Liver (tissue), 8 donors: ENCODE measurements at regions not wholly inside any gene's neighbourhood (a gene's known extent, or its start where the extent isn't known, plus 50 kb on each side); places are given as distances from the start of the nearest gene placed in this dataset.

Experiments
- DNase-seq: peaks from one replicate; pipeline ENCODE4 v3.0.0-alpha.2; 2017; ENCODE audit warnings: low spot score
- H3K27ac ChIP-seq, 2 donors: one replicate each; pipeline ENCODE4 v1.7.0; 2013; ENCODE audit warnings: inconsistent platforms in 2 of 2, low read length in 2 of 2, control low read depth in 1 of 2, low read depth in 1 of 2, mild to moderate bottlenecking in 1 of 2
- H3K27me3 ChIP-seq, 4 donors: one replicate each; pipeline versions ENCODE4 v1.6.1 to v1.7.0; 2013; ENCODE audit warnings: low read length in 3 of 4, inconsistent platforms in 1 of 4, mild to moderate bottlenecking in 1 of 4, moderate library complexity in 1 of 4; ENCODE audit not compliant: control insufficient read depth in 4 of 4, insufficient read depth in 4 of 4
- H3K36me3 ChIP-seq, 4 donors: one replicate each; pipeline versions ENCODE4 v1.6.1 to v1.7.0; 2013; ENCODE audit warnings: low read length in 3 of 4, mild to moderate bottlenecking in 3 of 4, low read depth in 1 of 4, moderate library complexity in 1 of 4; ENCODE audit not compliant: control insufficient read depth in 4 of 4, insufficient read depth in 3 of 4
- H3K4me1 ChIP-seq, 4 donors: one replicate each; pipeline versions ENCODE4 v1.6.1 to v1.7.0; 2013; ENCODE audit warnings: low read length in 3 of 4, mild to moderate bottlenecking in 3 of 4, moderate library complexity in 1 of 4; ENCODE audit not compliant: control insufficient read depth in 4 of 4, insufficient read depth in 4 of 4
- H3K4me3 ChIP-seq, 3 donors: one replicate each; pipeline versions ENCODE4 v1.6.1 to v1.7.0; 2013; ENCODE audit warnings: low read length in 3 of 3, control low read depth in 1 of 3, low read depth in 1 of 3, mild to moderate bottlenecking in 1 of 3
- H3K9ac ChIP-seq, 2 donors: one replicate each; pipeline ENCODE4 v1.7.0; 2013; ENCODE audit warnings: low read length in 2 of 2, mild to moderate bottlenecking in 2 of 2, moderate library complexity in 2 of 2, control low read depth in 1 of 2, low read depth in 1 of 2
- H3K9me3 ChIP-seq, 4 donors: one replicate each; pipeline versions ENCODE4 v1.6.1 to v1.7.0; 2013; ENCODE audit warnings: low read length in 3 of 4; ENCODE audit not compliant: control insufficient read depth in 4 of 4
- ATF3 ChIP-seq: IDR thresholded peaks from 2 replicates; pipeline ENCODE4 v1.6.1; 2016; ENCODE audit warnings: antibody characterized with exemption
- CTCF ChIP-seq: fragments of 150-350 bp; IDR thresholded peaks from 2 replicates; pipeline ENCODE4 v1.5.1; 2017; ENCODE audit warnings: improper control_type of control experiment, low read depth, low read length; ENCODE audit not compliant: missing input control
- EGR1 ChIP-seq, 2 donors: IDR thresholded peaks; 2 replicates each; pipeline ENCODE4 v1.6.1; 2016 to 2018; ENCODE audit warnings: antibody characterized with exemption in 2 of 2, low read depth in 2 of 2
- FOXA1 ChIP-seq: IDR thresholded peaks from 2 replicates; pipeline ENCODE4 v1.6.1; 2016; ENCODE audit warnings: antibody characterized with exemption
- FOXA2 ChIP-seq: IDR thresholded peaks from 2 replicates; pipeline ENCODE4 v1.6.1; 2016; ENCODE audit warnings: antibody characterized with exemption
- GABPA ChIP-seq, 2 donors: IDR thresholded peaks in 1 of 2; conservative IDR thresholded peaks in 1 of 2; 2 replicates each; pipeline ENCODE4 v1.6.1; 2016; ENCODE audit warnings: antibody characterized with exemption in 2 of 2, mild to moderate bottlenecking in 1 of 2, moderate library complexity in 1 of 2
- HNF4A ChIP-seq, 2 donors: conservative IDR thresholded peaks; 2 replicates each; pipeline ENCODE4 v1.6.1; 2016; ENCODE audit warnings: antibody characterized with exemption in 2 of 2, mild to moderate bottlenecking in 2 of 2
- HNF4G ChIP-seq: IDR thresholded peaks from 2 replicates; pipeline ENCODE4 v1.6.1; 2016; ENCODE audit warnings: antibody characterized with exemption
- JUND ChIP-seq, 2 donors: IDR thresholded peaks; 2 replicates each; pipeline ENCODE4 v1.6.1; 2016; ENCODE audit warnings: antibody characterized with exemption in 2 of 2
- MAX ChIP-seq: IDR thresholded peaks from 2 replicates; pipeline ENCODE4 v1.6.1; 2016; ENCODE audit warnings: antibody characterized with exemption
- NR2F2 ChIP-seq: IDR thresholded peaks from 2 replicates; pipeline ENCODE4 v1.6.1; 2016; ENCODE audit warnings: antibody characterized with exemption
- RAD21 ChIP-seq, 2 donors: IDR thresholded peaks; 2 replicates each; pipeline ENCODE4 v1.6.1; 2016; ENCODE audit warnings: antibody characterized with exemption in 2 of 2, mild to moderate bottlenecking in 2 of 2
- REST ChIP-seq: IDR thresholded peaks from 2 replicates; pipeline ENCODE4 v1.6.1; 2016; ENCODE audit warnings: antibody characterized with exemption, mild to moderate bottlenecking
- RXRA ChIP-seq, 2 donors: IDR thresholded peaks; 2 replicates each; pipeline ENCODE4 v1.6.1; 2017 to 2018; ENCODE audit warnings: antibody characterized with exemption in 2 of 2, mild to moderate bottlenecking in 1 of 2
- SP1 ChIP-seq: IDR thresholded peaks from 2 replicates; pipeline ENCODE4 v1.6.1; 2018; ENCODE audit warnings: antibody characterized with exemption, mild to moderate bottlenecking
- TAF1 ChIP-seq: conservative IDR thresholded peaks from 2 replicates; pipeline ENCODE4 v1.6.1; 2016; ENCODE audit warnings: antibody characterized with exemption, mild to moderate bottlenecking
- YY1 ChIP-seq: IDR thresholded peaks from 2 replicates; pipeline ENCODE4 v1.6.1; 2016; ENCODE audit warnings: antibody characterized with exemption, mild to moderate bottlenecking
- ZBTB33 ChIP-seq: IDR thresholded peaks from 2 replicates; pipeline ENCODE4 v1.6.1; 2016; ENCODE audit warnings: antibody characterized with exemption
- WGBS: extraction: QIAGEN DNeasy Blood & Tissue Kit; methylation state at CpG from one replicate; pipeline ENCODE4 v1.1.7; 2013; 5-methylcytosine and 5-hydroxymethylcytosine counted together
- donor health status: healthy.
- donor health status: healthy.
- donor health status: healthy.
- donor health status: healthy.
- donor health status: healthy.

- no peaks in the 10 kb centered on the region for H3K27me3 ChIP-seq
- no peaks in the 10 kb centered on the region for H3K36me3 ChIP-seq
- no peak for DNase-seq
- H3K9me3 ChIP-seq, result no peaks in the 10 kb centered on the region
- H3K9ac ChIP-seq, result no peak overlapping the region
- TF ChIP-seq TAF1 (no peak), HNF4G (no peak), MAX (no peak), RAD21 (IDR thresholded peaks at IDR 0.05) (no peak), NR2F2 (no peak), CTCF (no peak)
- no peak overlapping the region for H3K4me3 ChIP-seq
- WGBS, result 89% methylated on average over 3 of the region's 3 CpGs
- H3K27ac ChIP-seq, result peak overlapping the region; percentile 62 to 77
- H3K4me1 ChIP-seq, result peaks cover 0 to 21% (median 10%) of the 10 kb centered on the region in 4 donors
Observed at GRCh38 chr5:92640340-92640739, 940.7 kb downstream of the NR2F1-AS1 start.

- WGBS, result 86% methylated on average over 4 of the region's 4 CpGs
- no peak overlapping the region for H3K4me3 ChIP-seq
- H3K9me3 ChIP-seq, result peaks cover 0 to 1% (median 0%) of the 10 kb centered on the region in 4 donors
- no peak overlapping the region for H3K9ac ChIP-seq
- DNase-seq, result no peak
- no peak for TF ChIP-seq YY1
- no peak for TF ChIP-seq JUND (IDR thresholded peaks at IDR 0.05)
- no peak for TF ChIP-seq GABPA (IDR thresholded peaks at IDR 0.05 in 1 of 2, conservative IDR thresholded peaks at IDR 0.05 in 1 of 2)
- no peak for TF ChIP-seq CTCF
- no peak for TF ChIP-seq RAD21 (IDR thresholded peaks at IDR 0.05)
- no peak for TF ChIP-seq FOXA1
- no peak for TF ChIP-seq TAF1
- TF ChIP-seq ATF3, result no peak
- TF ChIP-seq SP1, result no peak
- no peak for TF ChIP-seq ZBTB33
- TF ChIP-seq EGR1 (IDR thresholded peaks at IDR 0.05; ENCODE audit: low read depth in 2 of 2), result no peak
- TF ChIP-seq MAX, result no peak
- TF ChIP-seq HNF4G, result no peak
- no peak for TF ChIP-seq NR2F2
- TF ChIP-seq HNF4A (conservative IDR thresholded peaks at IDR 0.05), result no peak
- TF ChIP-seq FOXA2, result no peak
- TF ChIP-seq RXRA (IDR thresholded peaks at IDR 0.05), result no peak
- TF ChIP-seq REST, result no peak
- no peaks in the 10 kb centered on the region for H3K36me3 ChIP-seq
- H3K27ac ChIP-seq, result no peak overlapping the region
- peaks cover 0 to 13% (median 8%) of the 10 kb centered on the region in 4 donors for H3K4me1 ChIP-seq
- no peaks in the 10 kb centered on the region for H3K27me3 ChIP-seq
Observed at GRCh38 chr5:92637960-92638359, 943.1 kb downstream of the NR2F1-AS1 start.
